B cell (primary cell): ENCODE measurements at regions not wholly inside any gene's neighbourhood (a gene's known extent, or its start where the extent isn't known, plus 50 kb on each side); places are given as distances from the start of the nearest gene placed in this dataset.

Experiments
- ATAC-seq: fragments of 200-7000 bp; cut with Tn5 transposase; one replicate; pipeline ENCODE4 v1.10.0; 2021; ENCODE audit warnings: low read depth, mild to moderate bottlenecking, moderate number of reproducible peaks, moderate library complexity
- CTCF ChIA-PET: fragments of 350-600 bp; sonication (Branson Sonifier 250); formaldehyde crosslinking; loops from one replicate; lab custom pipeline; 2021; ENCODE audit warnings: antibody characterized with exemption, inconsistent platforms; lab: Charles Lee
- POLR2A ChIA-PET: fragments of 350-600 bp; sonication (Branson Sonifier 250); formaldehyde crosslinking; loops from one replicate; lab custom pipeline; 2021; ENCODE audit warnings: antibody characterized with exemption; lab: Charles Lee
- DNase-seq: peaks from one replicate; pipeline ENCODE4 v3.0.0; 2013
- H2AFZ ChIP-seq: 2 replicates; pipeline ENCODE4 v1.6.1; 2012; ENCODE audit warnings: mild to moderate bottlenecking, low read depth, low read length; ENCODE audit not compliant: insufficient read depth, poor library complexity, severe bottlenecking
- H3K27ac ChIP-seq, 2 donors: 1 replicate in 1 of 2; 2 replicates in 1 of 2; pipeline ENCODE4 v1.5.1; 2012 to 2013; ENCODE audit warnings: low read length in 2 of 2, mild to moderate bottlenecking in 2 of 2, moderate library complexity in 1 of 2
- H3K27me3 ChIP-seq, 4 experiments: fragments of 200-600 bp in 1 of 4; sonication (generic) in 1 of 4; replicated peaks in 1 of 4; 1 replicate in 2 of 4; 2 replicates in 2 of 4; pipeline versions ENCODE4 v1.6.1 to v1.7.0; 2013 to 2016; ENCODE audit warnings: low read length in 3 of 4, mild to moderate bottlenecking in 2 of 4, mixed read lengths in 1 of 4, moderate library complexity in 1 of 4; ENCODE audit not compliant: insufficient read depth in 4 of 4, control insufficient read depth in 3 of 4; ENCODE audit errors: control extremely low read depth in 1 of 4
- H3K36me3 ChIP-seq, 2 experiments: replicated peaks in 1 of 2; 1 replicate in 1 of 2; 2 replicates in 1 of 2; pipeline versions ENCODE4 v1.6.1 to v1.7.1; 2013; ENCODE audit warnings: low read length in 1 of 2; ENCODE audit not compliant: insufficient read depth in 2 of 2, control insufficient read depth in 1 of 2; ENCODE audit errors: control extremely low read depth in 1 of 2, extremely low read depth in 1 of 2
- H3K4me1 ChIP-seq, 2 donors: fragments of 200-600 bp in 1 of 2; sonication (generic) in 1 of 2; 1 replicate in 1 of 2; 2 replicates in 1 of 2; pipeline versions ENCODE4 v1.5.1 to v1.6.1; 2013 to 2017; ENCODE audit warnings: low read length in 2 of 2; ENCODE audit not compliant: control insufficient read depth in 2 of 2, insufficient read depth in 2 of 2
- H3K4me2 ChIP-seq: replicated peaks from 2 replicates; pipeline ENCODE3; 2012; ENCODE audit warnings: mild to moderate bottlenecking, low read depth, low read length; ENCODE audit not compliant: poor library complexity, severe bottlenecking
- H3K4me3 ChIP-seq, 5 experiments: fragments of 200-600 bp in 1 of 5; sonication (generic) in 1 of 5; 1 replicate in 3 of 5; 2 replicates in 2 of 5; pipeline versions ENCODE4 v1.5.1 to v1.7.0; 2011 to 2016; ENCODE audit warnings: low read length in 4 of 5, mild to moderate bottlenecking in 4 of 5, low read depth in 2 of 5, control low read depth in 1 of 5, moderate library complexity in 1 of 5; ENCODE audit not compliant: insufficient read depth in 1 of 5; ENCODE audit errors: control extremely low read depth in 1 of 5, extremely low read depth in 1 of 5
- H3K79me2 ChIP-seq: fragments of 200-600 bp; sonication (generic); one replicate; pipeline ENCODE4 v1.6.0; 2016; ENCODE audit warnings: low read length; ENCODE audit not compliant: control insufficient read depth, insufficient read depth
- H3K9ac ChIP-seq: fragments of 200-600 bp; sonication (generic); 2 replicates; pipeline ENCODE4 v1.6.1; 2017; ENCODE audit warnings: mild to moderate bottlenecking, low read length, moderate library complexity
- H3K9me3 ChIP-seq, 3 donors: one replicate each; pipeline versions ENCODE4 v1.6.1 to v1.7.1; 2013; ENCODE audit warnings: low read length in 2 of 3; ENCODE audit not compliant: control insufficient read depth in 2 of 3, insufficient read depth in 1 of 3; ENCODE audit errors: control extremely low read depth in 1 of 3
- H4K20me1 ChIP-seq: 2 replicates; pipeline ENCODE4 v1.6.0; 2012; ENCODE audit warnings: mild to moderate bottlenecking, low read length; ENCODE audit not compliant: insufficient read depth, control insufficient read depth, poor library complexity, severe bottlenecking
- H3K27ac Mint-ChIP-seq: one replicate; pipeline ENCODE4 v1.8.0; 2021; ENCODE audit warnings: mixed read lengths
- H3K27me3 Mint-ChIP-seq: one replicate; pipeline ENCODE4 v1.8.0; 2021; ENCODE audit warnings: mixed read lengths
- H3K4me1 Mint-ChIP-seq: one replicate; pipeline ENCODE4 v1.8.0; 2021; ENCODE audit warnings: mixed read lengths
- H3K4me3 Mint-ChIP-seq: one replicate; pipeline ENCODE4 v1.8.0; 2021; ENCODE audit warnings: mixed read lengths
- H3K9me3 Mint-ChIP-seq: one replicate; pipeline ENCODE4 v1.8.0; 2022; ENCODE audit warnings: mixed read lengths; ENCODE audit not compliant: insufficient read depth
- EZH2 ChIP-seq: IDR thresholded peaks from 2 replicates; pipeline ENCODE4 v1.6.1; 2012; ENCODE audit warnings: borderline replicate concordance, low read depth, mild to moderate bottlenecking, moderate library complexity, low read length; ENCODE audit not compliant: insufficient read depth, poor library complexity, severe bottlenecking
- WGBS: methylation state at CpG from one replicate; pipeline ENCODE4 v1.1.5; 2013; ENCODE audit warnings: missing lambda C conversion rate; ENCODE audit not compliant: insufficient coverage; 5-methylcytosine and 5-hydroxymethylcytosine counted together
- intact Hi-C: fragments of 100-400 bp; cut with micrococcal nuclease; formaldehyde crosslinking; loops from one replicate; pipeline ENCODE4 v1.10.0; 2022
- TF ChIP-seq, protein P1 (sequence below): fragments of 200-600 bp; IDR thresholded peaks from one replicate; pipeline ENCODE4 v1.8.0; 2022; ENCODE audit warnings: antibody characterized with exemption, mild to moderate bottlenecking

DNA sequence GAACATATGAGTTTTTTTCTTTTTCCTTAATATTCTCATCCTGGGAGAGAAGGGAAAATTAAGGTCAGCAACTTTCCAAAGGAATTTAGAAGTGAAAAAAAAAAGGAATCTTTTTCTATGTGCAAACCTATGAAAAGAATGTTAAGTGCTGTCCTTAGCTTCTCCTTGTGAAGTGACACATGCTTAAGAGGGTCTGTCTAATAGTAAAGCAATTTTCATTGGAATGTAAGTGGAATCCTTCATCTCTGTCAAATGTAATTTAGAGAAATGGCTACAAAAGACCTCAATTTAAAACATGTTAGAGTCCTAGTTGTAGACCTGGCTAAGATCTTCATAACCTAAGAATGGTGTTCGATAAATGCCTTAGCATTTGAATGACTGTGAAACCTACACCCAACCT lies 117.4 kb upstream of the EPB41L3 start:
- Histone ChIP-seq H2AFZ (no peak overlapping the region), H3K4me2 (no peak overlapping the region), H3K36me3 (no peaks in the 10 kb centered on the region), H4K20me1 (no peaks in the 10 kb centered on the region), H3K4me1 (no peaks in the 10 kb centered on the region), H3K9ac (no peak overlapping the region), H3K4me3 (no peak overlapping the region), H3K9me3 (no peaks in the 10 kb centered on the region), H3K27me3 (no peaks in the 10 kb centered on the region), H3K27ac (no peak overlapping the region), H3K79me2 (no peaks in the 10 kb centered on the region)
- ChIA-PET POLR2A (no interaction called here), CTCF (no interaction called here)
- Mint-ChIP-seq H3K4me3 (no peak overlapping the region), H3K4me1 (no peaks in the 10 kb centered on the region), H3K27ac (no peak overlapping the region), H3K27me3 (peaks cover 5% of the 10 kb centered on the region), H3K9me3 (peaks cover 2% of the 10 kb centered on the region)
- no peak for ATAC-seq
- no CpG with 5 or more reads among the region's 1 CpG for WGBS
- intact Hi-C loops = no loop called here
- no peak for TF ChIP-seq EZH2
- TF ChIP-seq, protein P1, sequence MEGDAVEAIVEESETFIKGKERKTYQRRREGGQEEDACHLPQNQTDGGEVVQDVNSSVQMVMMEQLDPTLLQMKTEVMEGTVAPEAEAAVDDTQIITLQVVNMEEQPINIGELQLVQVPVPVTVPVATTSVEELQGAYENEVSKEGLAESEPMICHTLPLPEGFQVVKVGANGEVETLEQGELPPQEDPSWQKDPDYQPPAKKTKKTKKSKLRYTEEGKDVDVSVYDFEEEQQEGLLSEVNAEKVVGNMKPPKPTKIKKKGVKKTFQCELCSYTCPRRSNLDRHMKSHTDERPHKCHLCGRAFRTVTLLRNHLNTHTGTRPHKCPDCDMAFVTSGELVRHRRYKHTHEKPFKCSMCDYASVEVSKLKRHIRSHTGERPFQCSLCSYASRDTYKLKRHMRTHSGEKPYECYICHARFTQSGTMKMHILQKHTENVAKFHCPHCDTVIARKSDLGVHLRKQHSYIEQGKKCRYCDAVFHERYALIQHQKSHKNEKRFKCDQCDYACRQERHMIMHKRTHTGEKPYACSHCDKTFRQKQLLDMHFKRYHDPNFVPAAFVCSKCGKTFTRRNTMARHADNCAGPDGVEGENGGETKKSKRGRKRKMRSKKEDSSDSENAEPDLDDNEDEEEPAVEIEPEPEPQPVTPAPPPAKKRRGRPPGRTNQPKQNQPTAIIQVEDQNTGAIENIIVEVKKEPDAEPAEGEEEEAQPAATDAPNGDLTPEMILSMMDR = no peak
- no peak for DNase-seq

DNA sequence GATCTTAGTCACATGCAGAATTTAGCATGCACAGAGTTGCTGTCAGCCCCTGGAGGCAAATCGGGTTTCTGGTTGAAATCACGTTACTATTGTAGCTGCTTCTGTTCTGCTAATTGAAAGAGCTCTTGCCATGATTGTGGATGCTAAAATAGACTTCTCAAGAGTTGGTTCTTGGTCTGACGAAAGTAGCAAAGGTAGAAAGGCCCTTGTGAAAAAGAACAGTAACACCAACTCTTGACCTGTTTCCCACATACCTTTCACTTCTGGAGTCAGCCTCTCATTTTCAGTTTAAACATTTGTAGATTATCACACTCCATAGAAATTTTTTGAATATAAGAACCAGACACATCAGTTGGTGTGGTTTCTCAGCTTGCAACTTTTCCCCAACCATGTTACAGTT lies 110.0 kb upstream of the EPB41L3 start:
- Histone ChIP-seq H3K4me1 (no peaks in the 10 kb centered on the region), H3K4me3 (no peak overlapping the region), H3K27me3 (no peaks in the 10 kb centered on the region), H3K27ac (no peak overlapping the region), H3K79me2 (no peaks in the 10 kb centered on the region), H4K20me1 (no peaks in the 10 kb centered on the region), H3K36me3 (no peaks in the 10 kb centered on the region), H2AFZ (no peak overlapping the region), H3K9ac (no peak overlapping the region), H3K4me2 (no peak overlapping the region), H3K9me3 (no peaks in the 10 kb centered on the region)
- peaks cover 2% of the 10 kb centered on the region for H3K9me3 Mint-ChIP-seq
- DNase-seq (no peak), ATAC-seq (no peak)
- 90% methylated on average over 2 of the region's 3 CpGs for WGBS
- TF ChIP-seq, protein P1 = no peak
- no peak for TF ChIP-seq EZH2
- ChIA-PET CTCF (no interaction called here), POLR2A (no interaction called here)
- intact Hi-C loops = no loop called here
- peaks cover 5% of the 10 kb centered on the region for H3K27me3 Mint-ChIP-seq
- no peak overlapping the region for H3K4me3 Mint-ChIP-seq
- H3K4me1 Mint-ChIP-seq = no peaks in the 10 kb centered on the region
- no peak overlapping the region for H3K27ac Mint-ChIP-seq
